Prostate gland (tissue), 2 donors: ENCODE measurements at regions not wholly inside any gene's neighbourhood (a gene's known extent, or its start where the extent isn't known, plus 50 kb on each side); places are given as distances from the start of the nearest gene placed in this dataset.

Experiments
- DNase-seq: peaks from one replicate; pipeline ENCODE4 v3.0.0-alpha.2; 2019; ENCODE audit warnings: low spot score
- H3K27ac ChIP-seq, 2 donors: fragments of 200-600 bp; sonication (generic); 2 replicates each; pipeline ENCODE4 v1.5.1; 2017 to 2019
- H3K27me3 ChIP-seq: fragments of 200-600 bp; sonication (generic); replicated peaks from 2 replicates; pipeline ENCODE4 v1.5.1; 2019; ENCODE audit not compliant: insufficient read depth
- H3K36me3 ChIP-seq, 2 donors: fragments of 200-600 bp; sonication (generic); 1 replicate in 1 of 2; 2 replicates in 1 of 2; pipeline versions ENCODE4 v1.5.1 to v1.8.1; 2017 to 2019
- H3K4me1 ChIP-seq: fragments of 200-600 bp; sonication (generic); replicated peaks from 2 replicates; pipeline ENCODE4 v1.5.1; 2019
- H3K4me3 ChIP-seq, 2 donors: fragments of 200-600 bp; sonication (generic); 2 replicates each; pipeline ENCODE4 v1.5.1; 2017 to 2019
- H3K9me3 ChIP-seq: fragments of 200-600 bp; sonication (generic); 2 replicates; pipeline ENCODE4 v1.5.1; 2017
- CTCF ChIP-seq, 4 experiments: fragments of 200-600 bp in 2 of 4; fragments of 450-650 bp in 2 of 4; sonication (generic) in 2 of 4; IDR thresholded peaks; 1 replicate in 3 of 4; 2 replicates in 1 of 4; pipeline ENCODE4 v1.5.1; 2016 to 2019; ENCODE audit warnings: antibody characterized with exemption in 4 of 4, mild to moderate bottlenecking in 2 of 4, moderate library complexity in 2 of 4
- POLR2A ChIP-seq: fragments of 450-650 bp; IDR thresholded peaks from one replicate; pipeline ENCODE4 v1.6.1; 2016; ENCODE audit warnings: antibody characterized with exemption, mild to moderate bottlenecking
- POLR2AphosphoS5 ChIP-seq: sonication (generic); formaldehyde crosslinking; IDR thresholded peaks from one replicate; pipeline ENCODE4 v1.6.1; 2017; ENCODE audit warnings: antibody characterized with exemption
- WGBS: methylation state at CpG from one replicate; pipeline ENCODE4 v1.1.5; 2018; 5-methylcytosine and 5-hydroxymethylcytosine counted together
- intact Hi-C: fragments of 100-400 bp; cut with DNase I; formaldehyde crosslinking; loops from one replicate; pipeline ENCODE4 v1.14.2; 2022

DNA sequence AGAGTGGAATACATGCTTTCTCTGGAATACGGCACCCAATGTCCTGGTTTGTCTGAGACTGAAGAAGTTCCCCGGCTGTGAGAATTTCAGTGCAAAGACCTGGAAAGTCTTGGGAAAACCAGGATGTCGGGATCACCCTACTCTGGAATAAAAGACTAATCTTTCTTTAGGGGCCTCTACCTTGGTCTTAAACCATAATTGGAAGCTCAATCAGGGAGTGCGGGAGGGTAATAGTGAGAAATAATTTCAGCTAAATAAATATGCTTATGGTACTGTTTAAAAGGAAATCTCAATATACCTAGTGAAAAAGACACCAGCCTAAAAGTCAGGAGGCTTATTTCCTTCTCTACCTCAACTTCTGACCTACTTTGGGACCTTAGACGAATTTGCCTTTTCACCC is 236.1 kb upstream of the GLI3 start:
- TF ChIP-seq POLR2A (no peak), CTCF (IDR thresholded peaks at IDR 0.05) (no peak), POLR2AphosphoS5 (no peak)
- no peaks in the 10 kb centered on the region for H3K27me3 ChIP-seq
- no peaks in the 10 kb centered on the region for H3K9me3 ChIP-seq
- 93% methylated on average over 5 of the region's 5 CpGs for WGBS
- H3K4me1 ChIP-seq, result no peaks in the 10 kb centered on the region
- intact Hi-C loops, result no loop called here
- no peak overlapping the region for H3K27ac ChIP-seq
- H3K4me3 ChIP-seq, result no peak overlapping the region
- H3K36me3 ChIP-seq, result no peaks in the 10 kb centered on the region
- no peak for DNase-seq

DNA sequence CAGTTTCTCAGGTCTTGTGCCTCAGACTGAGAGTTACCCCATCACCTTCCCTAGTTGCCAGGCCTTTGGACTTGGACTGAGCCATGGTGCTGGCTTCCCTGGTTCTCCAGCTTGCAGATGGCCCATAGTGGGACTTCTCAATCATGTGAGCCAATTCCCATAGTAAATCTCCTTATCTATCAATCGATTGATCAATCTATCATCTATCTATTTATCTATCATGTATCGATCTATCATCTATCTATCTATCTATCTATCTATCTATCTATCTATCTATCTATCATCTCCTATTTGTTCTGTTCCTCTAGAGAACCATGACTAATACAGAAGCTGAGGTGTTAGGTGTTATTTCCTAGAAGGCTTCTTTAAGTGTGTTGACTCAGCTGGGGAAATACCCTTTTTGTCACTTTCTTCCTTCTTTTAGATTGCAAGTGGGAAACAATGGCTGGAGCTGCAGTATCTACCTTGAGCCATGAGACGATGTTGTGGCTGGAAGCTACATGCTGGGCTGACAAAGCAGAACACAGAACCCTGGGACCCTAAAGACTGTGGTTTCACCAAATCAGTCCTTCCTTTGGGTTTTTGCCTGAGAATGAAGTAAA is 234.7 kb upstream of the GLI3 start:
- WGBS, result 99% methylated on average over 3 of the region's 3 CpGs
- Histone ChIP-seq H3K36me3 (no peaks in the 10 kb centered on the region), H3K9me3 (no peaks in the 10 kb centered on the region), H3K27ac (no peak overlapping the region), H3K27me3 (no peaks in the 10 kb centered on the region), H3K4me1 (no peaks in the 10 kb centered on the region), H3K4me3 (no peak overlapping the region)
- intact Hi-C loops, result no loop called here
- no peak for TF ChIP-seq CTCF (IDR thresholded peaks at IDR 0.05)
- TF ChIP-seq POLR2A, result no peak
- no peak for TF ChIP-seq POLR2AphosphoS5
- DNase-seq, result no peak

- no peaks in the 10 kb centered on the region for H3K27me3 ChIP-seq
- H3K9me3 ChIP-seq, result no peaks in the 10 kb centered on the region
- no peak for DNase-seq
- H3K4me3 ChIP-seq, result no peak overlapping the region
- H3K27ac ChIP-seq, result no peak overlapping the region
- WGBS, result 80% methylated on average over 10 of the region's 10 CpGs
- TF ChIP-seq POLR2A (no peak), CTCF (IDR thresholded peaks at IDR 0.05) (no peak), POLR2AphosphoS5 (no peak)
- intact Hi-C loops, result no loop called here
- no peaks in the 10 kb centered on the region for H3K4me1 ChIP-seq
- H3K36me3 ChIP-seq, result no peaks in the 10 kb centered on the region
Measured at GRCh38 chr7:42469341-42469740, 232.3 kb upstream of the GLI3 start.

DNA sequence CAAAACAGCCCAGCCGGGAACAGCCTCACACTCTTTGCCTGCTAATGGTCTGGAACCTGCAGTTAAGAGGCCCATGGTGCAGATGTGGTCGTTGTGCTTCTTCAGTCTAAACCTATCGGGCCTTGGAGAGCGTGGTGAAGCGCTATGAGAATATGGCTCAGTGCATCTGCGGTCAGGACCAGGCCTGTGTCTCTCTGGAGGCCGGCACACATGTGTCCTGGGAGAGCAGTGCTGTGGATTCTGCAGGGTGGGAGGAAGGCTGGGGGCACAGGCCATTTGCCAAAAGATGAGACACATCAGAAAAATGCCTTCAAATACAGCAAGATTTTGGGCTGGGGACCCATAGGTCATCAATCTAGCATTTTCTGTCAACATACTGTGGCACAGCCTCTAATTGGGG is 231.5 kb upstream of the GLI3 start:
- no peak for TF ChIP-seq CTCF (IDR thresholded peaks at IDR 0.05)
- no peak for TF ChIP-seq POLR2AphosphoS5
- no peak for TF ChIP-seq POLR2A
- intact Hi-C loops, result no loop called here
- Histone ChIP-seq H3K4me1 (no peaks in the 10 kb centered on the region), H3K9me3 (no peaks in the 10 kb centered on the region), H3K4me3 (no peak overlapping the region), H3K27ac (no peak overlapping the region), H3K36me3 (no peaks in the 10 kb centered on the region), H3K27me3 (no peaks in the 10 kb centered on the region)
- 92% methylated on average over 7 of the region's 7 CpGs for whole genome bisulfite sequencing
- DNase-seq, result no peak

- no peaks in the 10 kb centered on the region for H3K36me3 ChIP-seq
- H3K4me1 ChIP-seq, result no peaks in the 10 kb centered on the region
- DNase-seq, result no peak
- TF ChIP-seq POLR2A (no peak), POLR2AphosphoS5 (no peak), CTCF (IDR thresholded peaks at IDR 0.05) (no peak)
- H3K27ac ChIP-seq, result no peak overlapping the region
- WGBS, result 100% methylated on average over 1 of the region's 1 CpG
- H3K27me3 ChIP-seq, result no peaks in the 10 kb centered on the region
- H3K4me3 ChIP-seq, result no peak overlapping the region
- intact Hi-C loops, result no loop called here
- H3K9me3 ChIP-seq, result no peaks in the 10 kb centered on the region
Measured at GRCh38 chr7:42461537-42461936, 224.5 kb upstream of the GLI3 start.
